ENCODE measurements at regions not wholly inside any gene's neighbourhood (a gene's known extent, or its start where the extent isn't known, plus 50 kb on each side); places are given as distances from the start of the nearest gene placed in this dataset.

DNA sequence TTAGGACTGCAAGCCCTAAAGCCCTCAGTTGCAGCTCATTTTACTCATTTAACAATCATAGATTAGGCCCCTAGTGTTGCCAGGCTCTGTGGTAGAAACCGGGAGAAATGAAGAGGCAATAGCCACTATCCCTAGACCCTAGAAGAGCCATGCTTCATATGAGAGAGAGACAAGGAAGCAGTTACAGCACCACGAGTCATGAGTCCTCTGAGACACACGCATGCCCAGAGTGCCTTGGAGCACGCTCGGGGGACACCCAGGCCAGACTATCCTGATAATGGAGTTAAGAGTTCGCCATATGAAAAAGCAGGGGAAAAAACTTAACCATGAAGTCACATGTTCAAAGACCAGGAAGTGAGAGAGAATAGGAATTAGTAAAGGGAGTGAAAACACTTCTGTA lies 321.5 kb upstream of the PKDCC start:
- TF ChIP-seq, protein P1, sequence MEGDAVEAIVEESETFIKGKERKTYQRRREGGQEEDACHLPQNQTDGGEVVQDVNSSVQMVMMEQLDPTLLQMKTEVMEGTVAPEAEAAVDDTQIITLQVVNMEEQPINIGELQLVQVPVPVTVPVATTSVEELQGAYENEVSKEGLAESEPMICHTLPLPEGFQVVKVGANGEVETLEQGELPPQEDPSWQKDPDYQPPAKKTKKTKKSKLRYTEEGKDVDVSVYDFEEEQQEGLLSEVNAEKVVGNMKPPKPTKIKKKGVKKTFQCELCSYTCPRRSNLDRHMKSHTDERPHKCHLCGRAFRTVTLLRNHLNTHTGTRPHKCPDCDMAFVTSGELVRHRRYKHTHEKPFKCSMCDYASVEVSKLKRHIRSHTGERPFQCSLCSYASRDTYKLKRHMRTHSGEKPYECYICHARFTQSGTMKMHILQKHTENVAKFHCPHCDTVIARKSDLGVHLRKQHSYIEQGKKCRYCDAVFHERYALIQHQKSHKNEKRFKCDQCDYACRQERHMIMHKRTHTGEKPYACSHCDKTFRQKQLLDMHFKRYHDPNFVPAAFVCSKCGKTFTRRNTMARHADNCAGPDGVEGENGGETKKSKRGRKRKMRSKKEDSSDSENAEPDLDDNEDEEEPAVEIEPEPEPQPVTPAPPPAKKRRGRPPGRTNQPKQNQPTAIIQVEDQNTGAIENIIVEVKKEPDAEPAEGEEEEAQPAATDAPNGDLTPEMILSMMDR (IDR thresholded peaks at IDR 0.05): no peak
- no peaks in the 10 kb centered on the region for H3K36me3 ChIP-seq
- no peak for DNase-seq (ENCODE audit: low spot score in 2 of 2)
- no peak overlapping the region for H3K27ac ChIP-seq
- intact Hi-C loops (cut with DNase I): no loop called here
- H3K27me3 ChIP-seq: no peaks in the 10 kb centered on the region
- peaks cover 6 to 11% of the 10 kb centered on the region in 2 donors for H3K4me1 ChIP-seq
- H3K4me3 ChIP-seq: no peak overlapping the region
- no peaks in the 10 kb centered on the region for H3K9me3 ChIP-seq

GRCh38 chr2:41727152-41727551 lies 320.7 kb upstream of the PKDCC start:
- H3K36me3 ChIP-seq: no peaks in the 10 kb centered on the region
- H3K4me3 ChIP-seq: no peak overlapping the region
- intact Hi-C loops (cut with DNase I): no loop called here
- no peak for DNase-seq (ENCODE audit: low spot score in 2 of 2)
- H3K4me1 ChIP-seq: peaks cover 6 to 9% of the 10 kb centered on the region in 2 donors
- no peak overlapping the region for H3K27ac ChIP-seq
- H3K9me3 ChIP-seq: no peaks in the 10 kb centered on the region
- TF ChIP-seq, protein P1 (IDR thresholded peaks at IDR 0.05): no peak
- H3K27me3 ChIP-seq: no peaks in the 10 kb centered on the region

- TF ChIP-seq, protein P1 (IDR thresholded peaks at IDR 0.05): no peak
- intact Hi-C loops (cut with DNase I): no loop called here
These were observed 320.1 kb upstream of the PKDCC start for GRCh38 chr2:41727711-41728110.

GRCh38 chr2:41728788-41729338 lies 319.0 kb upstream of the PKDCC start:
- no peak for DNase-seq (ENCODE audit: low spot score in 2 of 2)
- H3K27me3 ChIP-seq: no peaks in the 10 kb centered on the region
- intact Hi-C loops (cut with DNase I): no loop called here
- H3K36me3 ChIP-seq: no peaks in the 10 kb centered on the region
- H3K9me3 ChIP-seq: no peaks in the 10 kb centered on the region
- no peak overlapping the region for H3K27ac ChIP-seq
- TF ChIP-seq, protein P1 (IDR thresholded peaks at IDR 0.05): no peak
- H3K4me1 ChIP-seq: no peaks in the 10 kb centered on the region
- no peak overlapping the region for H3K4me3 ChIP-seq

More at GRCh38 chr2:41727711-41728110, 320.1 kb upstream of the PKDCC start:
- Histone ChIP-seq H3K4me1 (peaks cover 4 to 5% of the 10 kb centered on the region in 2 donors), H3K9me3 (no peaks in the 10 kb centered on the region), H3K27ac (no peak overlapping the region), H3K4me3 (no peak overlapping the region), H3K36me3 (no peaks in the 10 kb centered on the region), H3K27me3 (no peaks in the 10 kb centered on the region)
- no peak for DNase-seq (ENCODE audit: low spot score in 2 of 2)

DNA sequence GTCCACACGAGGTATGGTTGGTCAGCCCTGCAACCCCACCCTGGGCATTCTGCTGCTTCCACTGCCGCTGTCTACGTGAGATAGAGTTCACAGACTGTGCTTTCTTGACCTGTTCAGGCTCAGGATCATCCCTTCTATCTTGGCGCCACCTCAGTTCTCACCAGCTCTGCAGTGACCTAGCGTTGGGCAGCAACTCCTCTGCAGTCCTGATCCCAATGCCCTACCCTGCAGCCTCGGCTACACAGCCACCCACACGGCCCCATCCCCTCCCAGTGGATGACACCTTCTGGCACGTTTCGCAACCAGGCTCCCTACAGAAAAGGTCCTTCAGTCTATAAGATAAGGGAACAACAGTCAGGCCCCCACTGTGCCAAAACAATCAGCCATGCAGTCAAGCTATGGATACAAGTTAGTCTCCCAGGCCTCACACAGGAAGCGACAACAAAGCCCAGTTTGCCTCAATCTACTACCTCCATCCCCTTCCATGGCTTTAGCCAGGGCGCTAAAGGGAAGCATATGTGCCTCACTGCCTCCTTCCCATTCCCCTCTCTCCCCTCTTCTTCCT lies 317.9 kb upstream of the PKDCC start:
- Histone ChIP-seq H3K4me3 (no peak overlapping the region), H3K27me3 (no peaks in the 10 kb centered on the region), H3K9me3 (no peaks in the 10 kb centered on the region), H3K4me1 (no peaks in the 10 kb centered on the region), H3K27ac (no peak overlapping the region), H3K36me3 (no peaks in the 10 kb centered on the region)
- intact Hi-C loops (cut with DNase I): no loop called here
- TF ChIP-seq, protein P1 (IDR thresholded peaks at IDR 0.05): no peak
- no peak for DNase-seq (ENCODE audit: low spot score in 2 of 2)

Measured in ascending aorta (tissue), 2 donors.